Breast epithelium (tissue), 4 donors: ENCODE measurements at regions not wholly inside any gene's neighbourhood (a gene's known extent, or its start where the extent isn't known, plus 50 kb on each side); places are given as distances from the start of the nearest gene placed in this dataset.

Experiments
- DNase-seq, 2 donors: peaks; one replicate each; pipeline ENCODE4 v3.0.0-alpha.2; 2019; ENCODE audit warnings: low spot score in 2 of 2
- H3K27ac ChIP-seq, 2 donors: fragments of 200-600 bp; sonication (generic) in 1 of 2; one replicate each; pipeline ENCODE4 v1.5.1; 2016 to 2019; ENCODE audit warnings: mild to moderate bottlenecking in 1 of 2
- H3K27me3 ChIP-seq, 2 donors: fragments of 200-600 bp; sonication (generic) in 1 of 2; one replicate each; pipeline versions ENCODE4 v1.5.1 to v1.6.0; 2017 to 2019; ENCODE audit warnings: control low read depth in 1 of 2, mild to moderate bottlenecking in 1 of 2
- H3K36me3 ChIP-seq: fragments of 200-600 bp; one replicate; pipeline ENCODE4 v1.5.1; 2019
- H3K4me1 ChIP-seq, 2 donors: fragments of 200-600 bp; sonication (generic); one replicate each; pipeline ENCODE4 v1.5.1; 2016 to 2019; ENCODE audit warnings: control low read depth in 1 of 2
- H3K4me3 ChIP-seq, 3 donors: fragments of 200-600 bp; sonication (generic); 1 replicate in 2 of 3; 2 replicates in 1 of 3; pipeline ENCODE4 v1.5.1; 2016 to 2019; ENCODE audit warnings: mild to moderate bottlenecking in 3 of 3, moderate library complexity in 2 of 3
- H3K9me3 ChIP-seq, 2 donors: fragments of 200-600 bp; sonication (generic) in 1 of 2; one replicate each; pipeline ENCODE4 v1.5.1; 2016 to 2019; ENCODE audit warnings: control low read depth in 1 of 2
- CTCF ChIP-seq, 3 donors: fragments of 450-650 bp; IDR thresholded peaks; one replicate each; pipeline ENCODE4 v1.5.1; 2016 to 2017; ENCODE audit warnings: antibody characterized with exemption in 3 of 3, mild to moderate bottlenecking in 3 of 3, moderate library complexity in 3 of 3
- POLR2A ChIP-seq: fragments of 450-650 bp; IDR thresholded peaks from one replicate; pipeline ENCODE4 v1.6.1; 2016; ENCODE audit warnings: antibody characterized with exemption, mild to moderate bottlenecking, moderate library complexity
- POLR2AphosphoS5 ChIP-seq, 3 donors: sonication (generic); formaldehyde crosslinking; IDR thresholded peaks; one replicate each; pipeline ENCODE4 v1.6.1; 2017; ENCODE audit warnings: antibody characterized with exemption in 3 of 3
- intact Hi-C: fragments of 100-400 bp; cut with DNase I; formaldehyde crosslinking; loops from one replicate; pipeline ENCODE4 v1.15.1; 2023; ENCODE audit warnings: low total_unique reads

GRCh38 chr16:7888411-7888810 lies 555.8 kb downstream of the RBFOX1 start:
- Histone ChIP-seq H3K36me3 (no peaks in the 10 kb centered on the region), H3K9me3 (peaks cover 0 to 4% of the 10 kb centered on the region in 2 donors), H3K4me3 (no peak overlapping the region), H3K27me3 (no peaks in the 10 kb centered on the region), H3K4me1 (no peaks in the 10 kb centered on the region), H3K27ac (peak overlapping the region; percentile 7 to 52)
- TF ChIP-seq CTCF (IDR thresholded peaks at IDR 0.05), result no peak
- no peak for TF ChIP-seq POLR2AphosphoS5 (IDR thresholded peaks at IDR 0.05)
- no peak for TF ChIP-seq POLR2A
- intact Hi-C loops, result no loop called here
- DNase-seq, result peak in 1 of 2 donors; percentile 44

- Histone ChIP-seq H3K36me3 (no peaks in the 10 kb centered on the region), H3K9me3 (peaks cover 0 to 4% of the 10 kb centered on the region in 2 donors), H3K27ac (no peak overlapping the region), H3K4me1 (no peaks in the 10 kb centered on the region), H3K27me3 (no peaks in the 10 kb centered on the region), H3K4me3 (no peak overlapping the region)
- intact Hi-C loops, result no loop called here
- no peak for DNase-seq
- TF ChIP-seq POLR2A (no peak), CTCF (IDR thresholded peaks at IDR 0.05) (no peak), POLR2AphosphoS5 (IDR thresholded peaks at IDR 0.05) (no peak)
These were observed 554.7 kb downstream of the RBFOX1 start for GRCh38 chr16:7887316-7887715.

GRCh38 chr16:7871979-7872378 lies 539.3 kb downstream of the RBFOX1 start:
- H3K36me3 ChIP-seq, result no peaks in the 10 kb centered on the region
- intact Hi-C loops, result loop anchor here (1.0 kb wide), 1 partner anchor 33 kb away; no protein-coding TSS in a partner anchor

GRCh38 chr16:7871371-7871770 lies 538.7 kb downstream of the RBFOX1 start:
- no peaks in the 10 kb centered on the region for H3K9me3 ChIP-seq
- H3K27me3 ChIP-seq, result no peaks in the 10 kb centered on the region
- H3K4me1 ChIP-seq, result no peaks in the 10 kb centered on the region
- no peak overlapping the region for H3K4me3 ChIP-seq
- DNase-seq, result no peak
- H3K36me3 ChIP-seq, result no peaks in the 10 kb centered on the region
- no peak overlapping the region for H3K27ac ChIP-seq
- no peak for TF ChIP-seq POLR2AphosphoS5 (IDR thresholded peaks at IDR 0.05)
- TF ChIP-seq POLR2A, result no peak
- TF ChIP-seq CTCF (IDR thresholded peaks at IDR 0.05), result no peak
- intact Hi-C loops, result no loop called here

More at GRCh38 chr16:7871979-7872378, 539.3 kb downstream of the RBFOX1 start:
- Histone ChIP-seq H3K9me3 (no peaks in the 10 kb centered on the region), H3K27ac (no peak overlapping the region), H3K27me3 (no peaks in the 10 kb centered on the region), H3K4me3 (no peak overlapping the region), H3K4me1 (no peaks in the 10 kb centered on the region)
- TF ChIP-seq POLR2AphosphoS5 (IDR thresholded peaks at IDR 0.05) (no peak), CTCF (IDR thresholded peaks at IDR 0.05) (no peak), POLR2A (no peak)
- DNase-seq, result no peak

- intact Hi-C loops, result no loop called here
- Histone ChIP-seq H3K4me3 (no peak overlapping the region), H3K27me3 (no peaks in the 10 kb centered on the region), H3K36me3 (no peaks in the 10 kb centered on the region), H3K9me3 (no peaks in the 10 kb centered on the region), H3K27ac (no peak overlapping the region), H3K4me1 (no peaks in the 10 kb centered on the region)
- TF ChIP-seq CTCF (IDR thresholded peaks at IDR 0.05) (no peak), POLR2A (no peak), POLR2AphosphoS5 (IDR thresholded peaks at IDR 0.05) (no peak)
- no peak for DNase-seq
These were observed 535.2 kb downstream of the RBFOX1 start for GRCh38 chr16:7867831-7868230.
